Caco-2 (cell line): ENCODE measurements at regions not wholly inside any gene's neighbourhood (a gene's known extent, or its start where the extent isn't known, plus 50 kb on each side); places are given as distances from the start of the nearest gene placed in this dataset.
"Not testable (repeated sequence)": the region's sequence is repeated elsewhere in the genome, so short reads cannot be mapped to it uniquely, and the experiment has no call there.

ENCODE experiments used
- BruUV-seq: library from RNA; stranded (reverse); fragments of 400-500 nt; replicated peaks from 2 replicates; lab custom pipeline; 2021; lab: Mats Ljungman, UMichigan
- CTCF ChIA-PET: fragments of 300-600 bp; sonication (Branson Sonifier 250); formaldehyde crosslinking; loops from one replicate; lab custom pipeline; 2022; ENCODE audit warnings: antibody characterized with exemption; lab: Charles Lee
- POLR2A ChIA-PET: fragments of 300-600 bp; sonication (Branson Sonifier 250); formaldehyde crosslinking; loops from one replicate; lab custom pipeline; 2022; ENCODE audit warnings: antibody characterized with exemption; lab: Charles Lee
- DNase-seq, 2 experiments: peaks; one replicate each; pipeline versions ENCODE4 v3.0.0 to v3.0.0-alpha.2; 2020 to 2022
- H3K27me3 ChIP-seq: replicated peaks from 2 replicates; pipeline ENCODE4 v1.6.0; 2011; ENCODE audit warnings: low read length; ENCODE audit not compliant: control insufficient read depth, insufficient read depth
- H3K36me3 ChIP-seq: 2 replicates; pipeline ENCODE4 v1.5.1; 2011; ENCODE audit warnings: low read length; ENCODE audit not compliant: control insufficient read depth, insufficient read depth
- H3K4me1 ChIP-seq: fragments of 250-450 bp; sonication (Bioruptor Pico); 2 replicates; pipeline ENCODE4 v1.5.1; 2020; ENCODE audit warnings: mild to moderate bottlenecking
- H3K4me3 ChIP-seq: 2 replicates; pipeline ENCODE4 v1.5.1; 2011; ENCODE audit warnings: low read depth, mild to moderate bottlenecking, control low read depth, low read length
- H3K9me3 ChIP-seq: fragments of 250-450 bp; sonication (Bioruptor Pico); 2 replicates; pipeline ENCODE4 v1.5.1; 2020; ENCODE audit warnings: mild to moderate bottlenecking, moderate library complexity
- H3K27ac Mint-ChIP-seq: one replicate; pipeline ENCODE4 v1.8.0; 2022; ENCODE audit warnings: mixed read lengths; ENCODE audit not compliant: unreplicated experiment
- H3K27me3 Mint-ChIP-seq: one replicate; pipeline ENCODE4 v1.8.0; 2022; ENCODE audit warnings: mixed read lengths; ENCODE audit not compliant: insufficient read depth, unreplicated experiment
- H3K36me3 Mint-ChIP-seq: one replicate; pipeline ENCODE4 v1.8.0; 2022; ENCODE audit warnings: mild to moderate bottlenecking, mixed read lengths; ENCODE audit not compliant: insufficient read depth, unreplicated experiment
- H3K4me1 Mint-ChIP-seq: one replicate; pipeline ENCODE4 v1.8.0; 2022; ENCODE audit warnings: low read depth, mixed read lengths; ENCODE audit not compliant: unreplicated experiment
- H3K4me3 Mint-ChIP-seq: one replicate; pipeline ENCODE4 v1.8.0; 2022; ENCODE audit warnings: mild to moderate bottlenecking, moderate library complexity, mixed read lengths; ENCODE audit not compliant: unreplicated experiment
- H3K9me3 Mint-ChIP-seq: one replicate; pipeline ENCODE4 v1.8.0; 2022; ENCODE audit warnings: mixed read lengths; ENCODE audit not compliant: unreplicated experiment
- intact Hi-C: fragments of 100-400 bp; cut with micrococcal nuclease; formaldehyde crosslinking; loops from one replicate; pipeline ENCODE4 v1.10.0; 2022; ENCODE audit not compliant: unreplicated experiment
- TF ChIP-seq, protein P1 (sequence below), 2 experiments: fragments of 200-600 bp in 1 of 2; IDR thresholded peaks; 1 replicate in 1 of 2; 2 replicates in 1 of 2; pipeline versions ENCODE4 v1.5.1 to v1.8.0; 2011 to 2022; ENCODE audit warnings: antibody characterized with exemption in 1 of 2, control low read depth in 1 of 2, inconsistent platforms in 1 of 2, low read depth in 1 of 2, low read length in 1 of 2, mild to moderate bottlenecking in 1 of 2, moderate library complexity in 1 of 2; ENCODE audit not compliant: insufficient read depth in 1 of 2, severe bottlenecking in 1 of 2, unreplicated experiment in 1 of 2

DNA sequence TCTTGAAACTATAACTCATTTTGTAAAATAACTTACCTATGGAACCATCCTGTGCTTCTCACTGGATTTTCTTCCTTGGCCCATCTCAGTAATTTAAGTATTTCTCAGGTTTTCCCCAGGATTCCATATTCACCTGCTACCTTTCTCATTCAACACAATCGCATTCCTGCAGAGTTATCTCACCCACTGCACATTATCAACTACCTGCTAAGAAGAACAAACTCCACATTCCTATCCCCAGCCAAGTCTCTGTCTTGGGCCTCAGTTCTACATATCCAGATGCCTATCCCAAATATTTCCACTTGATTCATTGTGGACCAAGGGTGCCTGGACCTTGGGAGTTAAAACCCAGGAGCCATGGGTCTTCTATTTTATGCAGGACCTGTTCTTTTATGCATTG lies 60.2 kb upstream of the KCNQ5 start:
- ChIA-PET CTCF (no interaction called here), POLR2A (no interaction called here)
- Histone ChIP-seq H3K9me3 (no peaks in the 10 kb centered on the region), H3K4me3 (no peak overlapping the region), H3K4me1 (peaks cover 20% of the 10 kb centered on the region), H3K36me3 (no peaks in the 10 kb centered on the region), H3K27me3 (no peaks in the 10 kb centered on the region)
- peaks cover 11% of the 10 kb centered on the region for H3K4me1 Mint-ChIP-seq
- no peaks in the 10 kb centered on the region for H3K36me3 Mint-ChIP-seq
- TF ChIP-seq, protein P1, sequence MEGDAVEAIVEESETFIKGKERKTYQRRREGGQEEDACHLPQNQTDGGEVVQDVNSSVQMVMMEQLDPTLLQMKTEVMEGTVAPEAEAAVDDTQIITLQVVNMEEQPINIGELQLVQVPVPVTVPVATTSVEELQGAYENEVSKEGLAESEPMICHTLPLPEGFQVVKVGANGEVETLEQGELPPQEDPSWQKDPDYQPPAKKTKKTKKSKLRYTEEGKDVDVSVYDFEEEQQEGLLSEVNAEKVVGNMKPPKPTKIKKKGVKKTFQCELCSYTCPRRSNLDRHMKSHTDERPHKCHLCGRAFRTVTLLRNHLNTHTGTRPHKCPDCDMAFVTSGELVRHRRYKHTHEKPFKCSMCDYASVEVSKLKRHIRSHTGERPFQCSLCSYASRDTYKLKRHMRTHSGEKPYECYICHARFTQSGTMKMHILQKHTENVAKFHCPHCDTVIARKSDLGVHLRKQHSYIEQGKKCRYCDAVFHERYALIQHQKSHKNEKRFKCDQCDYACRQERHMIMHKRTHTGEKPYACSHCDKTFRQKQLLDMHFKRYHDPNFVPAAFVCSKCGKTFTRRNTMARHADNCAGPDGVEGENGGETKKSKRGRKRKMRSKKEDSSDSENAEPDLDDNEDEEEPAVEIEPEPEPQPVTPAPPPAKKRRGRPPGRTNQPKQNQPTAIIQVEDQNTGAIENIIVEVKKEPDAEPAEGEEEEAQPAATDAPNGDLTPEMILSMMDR (IDR thresholded peaks at IDR 0.05; ENCODE audit: insufficient read depth in 1 of 2, low read depth in 1 of 2, low read length in 1 of 2, severe bottlenecking in 1 of 2, unreplicated experiment in 1 of 2) = no peak
- no TSS peak for BruUV-seq
- intact Hi-C loops = no loop called here
- peak overlapping the region; percentile 20 for H3K4me3 Mint-ChIP-seq
- H3K9me3 Mint-ChIP-seq = no peaks in the 10 kb centered on the region
- no peaks in the 10 kb centered on the region for H3K27me3 Mint-ChIP-seq
- DNase-seq = no peak
- peak overlapping the region; percentile 45 for H3K27ac Mint-ChIP-seq

DNA sequence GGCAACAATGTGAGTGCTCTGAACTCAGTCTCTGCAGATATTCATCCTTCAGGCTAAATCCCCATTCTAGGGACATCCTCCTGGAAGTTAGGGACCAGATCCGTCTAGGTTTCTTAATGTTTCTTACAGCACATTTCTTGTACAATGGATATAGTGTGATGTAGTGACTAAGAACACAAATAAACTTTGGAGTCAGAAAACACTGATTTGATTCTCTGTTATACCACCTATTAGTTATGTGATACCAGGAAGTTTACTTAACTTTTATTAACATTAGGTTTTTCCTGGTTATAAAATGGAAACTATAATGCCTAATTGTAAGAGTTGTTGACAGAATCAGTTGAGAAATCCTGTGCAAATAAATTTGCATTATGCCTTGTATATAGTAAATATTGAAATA lies 57.6 kb upstream of the KCNQ5 start:
- no peaks in the 10 kb centered on the region for H3K9me3 Mint-ChIP-seq
- TF ChIP-seq, protein P1 (IDR thresholded peaks at IDR 0.05; ENCODE audit: insufficient read depth in 1 of 2, low read depth in 1 of 2, low read length in 1 of 2, severe bottlenecking in 1 of 2, unreplicated experiment in 1 of 2) = no peak
- H3K27ac Mint-ChIP-seq = no peak overlapping the region
- H3K36me3 ChIP-seq = no peaks in the 10 kb centered on the region
- H3K9me3 ChIP-seq = no peaks in the 10 kb centered on the region
- no peak overlapping the region for H3K4me3 Mint-ChIP-seq
- peaks cover 11% of the 10 kb centered on the region for H3K4me1 Mint-ChIP-seq
- H3K27me3 ChIP-seq = no peaks in the 10 kb centered on the region
- H3K4me3 ChIP-seq = no peak overlapping the region
- POLR2A ChIA-PET = no interaction called here
- H3K36me3 Mint-ChIP-seq = no peaks in the 10 kb centered on the region
- no TSS peak for BruUV-seq
- peaks cover 20% of the 10 kb centered on the region for H3K4me1 ChIP-seq
- intact Hi-C loops = no loop called here
- CTCF ChIA-PET = no interaction called here
- no peaks in the 10 kb centered on the region for H3K27me3 Mint-ChIP-seq
- DNase-seq = no peak

DNA sequence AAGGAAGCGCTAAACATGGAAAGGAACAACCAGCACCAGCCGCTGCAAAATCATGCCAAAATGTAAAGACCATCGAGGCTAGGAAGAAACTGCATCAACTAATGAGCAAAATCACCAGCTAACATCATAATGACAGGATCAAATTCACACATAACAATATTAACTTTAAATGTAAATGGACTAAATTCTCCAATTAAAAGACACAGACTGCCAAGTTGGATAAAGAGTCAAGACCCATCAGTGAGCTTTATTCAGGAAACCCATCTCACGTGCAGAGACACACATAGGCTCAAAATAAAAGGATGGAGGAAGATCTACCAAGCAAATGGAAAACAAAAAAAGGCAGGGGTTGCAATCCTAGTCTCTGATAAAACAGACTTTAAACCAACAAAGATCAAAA lies 49.9 kb upstream of the KCNQ5 start:
- H3K27ac Mint-ChIP-seq, H3K27me3 ChIP-seq, H3K4me1 ChIP-seq, H3K9me3 Mint-ChIP-seq, H3K4me1 Mint-ChIP-seq, H3K36me3 ChIP-seq, H3K36me3 Mint-ChIP-seq, H3K4me3 Mint-ChIP-seq, BruUV-seq, DNase-seq, intact Hi-C loops, CTCF ChIA-PET, POLR2A ChIA-PET, H3K27me3 Mint-ChIP-seq, H3K9me3 ChIP-seq, H3K4me3 ChIP-seq: not testable (repeated sequence)
